ENCODE measurements at regions not wholly inside any gene's neighbourhood (a gene's known extent, or its start where the extent isn't known, plus 50 kb on each side); places are given as distances from the start of the nearest gene placed in this dataset.

DNA sequence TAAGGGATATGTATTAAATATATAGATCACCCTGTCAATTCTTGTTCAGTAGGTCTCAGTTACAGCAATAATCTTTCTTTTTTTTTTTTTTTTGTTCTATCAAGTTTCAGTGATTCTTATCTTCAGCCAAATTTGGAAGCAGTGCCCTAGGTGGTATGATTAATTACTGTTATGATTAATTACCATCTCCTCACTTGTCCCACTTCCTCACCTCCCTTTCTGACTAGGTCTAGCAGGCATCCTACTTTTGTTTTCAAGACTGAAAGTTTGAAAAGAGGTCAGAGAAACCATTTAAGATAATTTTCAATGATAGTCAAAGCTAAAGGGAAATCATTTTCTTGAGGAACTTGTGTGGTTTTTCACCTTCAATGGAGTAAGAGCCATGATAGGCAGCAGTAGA is 144.0 kb upstream of the CNTN4 start:
- no peaks in the 10 kb centered on the region for H3K79me2 ChIP-seq
- TF ChIP-seq, protein P1, sequence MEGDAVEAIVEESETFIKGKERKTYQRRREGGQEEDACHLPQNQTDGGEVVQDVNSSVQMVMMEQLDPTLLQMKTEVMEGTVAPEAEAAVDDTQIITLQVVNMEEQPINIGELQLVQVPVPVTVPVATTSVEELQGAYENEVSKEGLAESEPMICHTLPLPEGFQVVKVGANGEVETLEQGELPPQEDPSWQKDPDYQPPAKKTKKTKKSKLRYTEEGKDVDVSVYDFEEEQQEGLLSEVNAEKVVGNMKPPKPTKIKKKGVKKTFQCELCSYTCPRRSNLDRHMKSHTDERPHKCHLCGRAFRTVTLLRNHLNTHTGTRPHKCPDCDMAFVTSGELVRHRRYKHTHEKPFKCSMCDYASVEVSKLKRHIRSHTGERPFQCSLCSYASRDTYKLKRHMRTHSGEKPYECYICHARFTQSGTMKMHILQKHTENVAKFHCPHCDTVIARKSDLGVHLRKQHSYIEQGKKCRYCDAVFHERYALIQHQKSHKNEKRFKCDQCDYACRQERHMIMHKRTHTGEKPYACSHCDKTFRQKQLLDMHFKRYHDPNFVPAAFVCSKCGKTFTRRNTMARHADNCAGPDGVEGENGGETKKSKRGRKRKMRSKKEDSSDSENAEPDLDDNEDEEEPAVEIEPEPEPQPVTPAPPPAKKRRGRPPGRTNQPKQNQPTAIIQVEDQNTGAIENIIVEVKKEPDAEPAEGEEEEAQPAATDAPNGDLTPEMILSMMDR (IDR thresholded peaks at IDR 0.05) = no peak
- no peak overlapping the region for H3K27ac ChIP-seq

DNA sequence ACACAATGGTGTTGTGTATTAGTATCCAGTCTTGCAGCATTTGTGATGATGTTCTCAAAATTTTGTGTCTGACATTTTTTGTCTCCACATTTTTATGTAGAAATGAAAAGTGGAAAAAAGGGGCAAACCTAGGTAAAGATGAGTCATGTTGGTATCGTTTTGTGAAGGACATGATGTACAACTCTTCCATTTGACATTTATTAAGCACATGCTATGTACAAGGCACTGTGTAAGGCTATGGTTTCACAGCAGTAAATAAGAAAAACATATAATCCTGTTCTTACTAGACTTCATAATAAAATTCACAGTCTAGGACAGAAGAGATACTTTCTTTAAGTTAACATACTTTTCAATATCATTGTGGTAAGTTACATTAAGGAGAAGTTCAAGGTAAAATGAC is 143.5 kb upstream of the CNTN4 start:
- TF ChIP-seq, protein P1 (IDR thresholded peaks at IDR 0.05) = no peak
- no peaks in the 10 kb centered on the region for H3K36me3 ChIP-seq (ENCODE audit: control insufficient read depth, insufficient read depth, low read length)
- no peaks in the 10 kb centered on the region for H3K9me3 ChIP-seq (ENCODE audit: control insufficient read depth, low read length)
- H3K4me1 ChIP-seq = no peaks in the 10 kb centered on the region
- H3K4me3 ChIP-seq (ENCODE audit: low read depth, low read length) = no peak overlapping the region
- H3K27me3 ChIP-seq (ENCODE audit: control insufficient read depth, insufficient read depth, low read length) = no peaks in the 10 kb centered on the region
- no peak overlapping the region for H3K4me2 ChIP-seq (ENCODE audit: low read length)
- H3K79me2 ChIP-seq = no peaks in the 10 kb centered on the region
- H3K9ac ChIP-seq = no peak overlapping the region
- H2AFZ ChIP-seq = no peak overlapping the region
- no peak overlapping the region for H3K27ac ChIP-seq

More for the DNA sequence above, 144.0 kb upstream of the CNTN4 start:
- no peaks in the 10 kb centered on the region for H3K27me3 ChIP-seq (ENCODE audit: control insufficient read depth, insufficient read depth, low read length)
- no peak overlapping the region for H3K9ac ChIP-seq
- H3K36me3 ChIP-seq (ENCODE audit: control insufficient read depth, insufficient read depth, low read length) = no peaks in the 10 kb centered on the region
- H3K4me3 ChIP-seq (ENCODE audit: low read depth, low read length) = no peak overlapping the region
- no peaks in the 10 kb centered on the region for H3K4me1 ChIP-seq
- no peak overlapping the region for H3K4me2 ChIP-seq (ENCODE audit: low read length)
- H2AFZ ChIP-seq = no peak overlapping the region
- H3K9me3 ChIP-seq (ENCODE audit: control insufficient read depth, low read length) = no peaks in the 10 kb centered on the region

DNA sequence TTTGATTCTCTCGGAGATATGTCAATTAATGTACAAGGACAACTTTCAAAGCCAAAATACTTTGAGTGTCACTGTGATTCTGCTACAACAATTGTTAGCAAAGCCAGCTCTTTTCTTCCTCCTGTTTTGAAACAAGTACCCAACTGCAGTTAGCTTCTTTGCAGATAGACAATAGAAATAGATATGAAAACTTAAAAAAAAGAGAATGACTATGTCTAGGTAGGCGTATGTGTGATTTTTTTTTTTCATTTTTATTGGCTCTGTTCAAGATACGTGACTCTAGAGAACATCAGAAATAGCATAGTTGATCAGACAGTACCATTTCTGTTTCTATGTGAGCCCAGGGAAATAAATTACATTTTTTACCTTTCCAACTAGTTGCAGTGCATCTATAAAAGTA is 142.9 kb upstream of the CNTN4 start:
- no peaks in the 10 kb centered on the region for H3K79me2 ChIP-seq
- H3K4me1 ChIP-seq = no peaks in the 10 kb centered on the region
- H3K4me3 ChIP-seq (ENCODE audit: low read depth, low read length) = no peak overlapping the region
- H3K36me3 ChIP-seq (ENCODE audit: control insufficient read depth, insufficient read depth, low read length) = no peaks in the 10 kb centered on the region
- H3K9ac ChIP-seq = no peak overlapping the region
- H3K9me3 ChIP-seq (ENCODE audit: control insufficient read depth, low read length) = no peaks in the 10 kb centered on the region
- no peak overlapping the region for H3K27ac ChIP-seq
- H2AFZ ChIP-seq = no peak overlapping the region
- H3K27me3 ChIP-seq (ENCODE audit: control insufficient read depth, insufficient read depth, low read length) = no peaks in the 10 kb centered on the region
- TF ChIP-seq, protein P1 (IDR thresholded peaks at IDR 0.05) = no peak
- H3K4me2 ChIP-seq (ENCODE audit: low read length) = no peak overlapping the region

DNA sequence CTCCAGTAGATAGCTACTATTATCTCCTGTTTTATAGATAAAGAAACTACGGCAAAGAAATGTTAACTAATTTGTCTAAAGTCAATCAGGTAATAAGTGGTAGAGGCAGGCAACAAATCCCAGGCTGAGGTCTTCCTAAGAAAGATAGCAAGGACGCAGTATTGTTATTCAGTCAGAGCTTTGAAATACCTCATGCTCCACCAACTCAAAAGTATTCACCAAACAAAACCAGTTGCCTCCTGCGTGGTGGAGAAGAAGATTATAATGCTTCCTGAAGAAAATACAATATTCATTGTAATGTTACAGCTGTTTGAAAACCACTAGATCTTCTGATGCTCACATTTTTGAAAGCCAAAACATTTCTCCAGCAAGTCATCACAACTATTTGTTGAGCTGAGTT is 138.2 kb upstream of the CNTN4 start:
- H3K4me2 ChIP-seq (ENCODE audit: low read length) = no peak overlapping the region
- H3K9me3 ChIP-seq (ENCODE audit: control insufficient read depth, low read length) = no peaks in the 10 kb centered on the region

More for the DNA sequence above, 138.2 kb upstream of the CNTN4 start:
- Histone ChIP-seq H3K4me3 (ENCODE audit: low read depth, low read length) (no peak overlapping the region), H3K9ac (no peak overlapping the region), H3K27me3 (ENCODE audit: control insufficient read depth, insufficient read depth, low read length) (no peaks in the 10 kb centered on the region), H3K4me1 (no peaks in the 10 kb centered on the region), H3K27ac (no peak overlapping the region), H3K36me3 (ENCODE audit: control insufficient read depth, insufficient read depth, low read length) (no peaks in the 10 kb centered on the region), H3K79me2 (no peaks in the 10 kb centered on the region), H2AFZ (no peak overlapping the region)
- TF ChIP-seq, protein P1 (IDR thresholded peaks at IDR 0.05) = no peak
